NOMO-1 treated with dmso at 0.1 percent for 144 hours (cell line): ENCODE measurements at regions not wholly inside any gene's neighbourhood (a gene's known extent, or its start where the extent isn't known, plus 50 kb on each side); places are given as distances from the start of the nearest gene placed in this dataset.
"Not testable (repeated sequence)": the region's sequence is repeated elsewhere in the genome, so short reads cannot be mapped to it uniquely, and the experiment has no call there.

Experiments used
- DNase-seq: peaks from one replicate; lab custom pipeline; 2025; ENCODE audit not compliant: unreplicated experiment; lab: John Stamatoyannopoulos, UW

DNA sequence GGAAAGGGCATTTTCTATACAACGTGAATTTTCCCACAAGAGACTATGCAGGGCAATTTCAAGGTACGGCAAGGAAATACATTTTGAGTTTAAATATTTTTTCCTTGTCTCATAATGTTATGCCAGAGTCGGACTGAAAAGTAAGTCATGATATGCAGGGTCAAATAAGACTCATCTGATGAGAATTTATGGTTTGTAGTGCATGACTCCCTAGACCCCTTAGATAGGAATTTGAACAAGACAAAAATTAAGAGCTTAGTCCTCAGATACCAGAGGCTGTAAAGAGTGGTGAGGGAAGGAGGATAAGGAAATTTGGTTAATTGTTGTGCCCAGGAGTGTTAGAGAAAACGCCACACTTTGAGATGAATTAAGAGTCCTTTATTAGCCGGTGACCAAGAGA, 616.6 kb downstream of the XPNPEP1 start:
- DNase-seq = no peak

DNA sequence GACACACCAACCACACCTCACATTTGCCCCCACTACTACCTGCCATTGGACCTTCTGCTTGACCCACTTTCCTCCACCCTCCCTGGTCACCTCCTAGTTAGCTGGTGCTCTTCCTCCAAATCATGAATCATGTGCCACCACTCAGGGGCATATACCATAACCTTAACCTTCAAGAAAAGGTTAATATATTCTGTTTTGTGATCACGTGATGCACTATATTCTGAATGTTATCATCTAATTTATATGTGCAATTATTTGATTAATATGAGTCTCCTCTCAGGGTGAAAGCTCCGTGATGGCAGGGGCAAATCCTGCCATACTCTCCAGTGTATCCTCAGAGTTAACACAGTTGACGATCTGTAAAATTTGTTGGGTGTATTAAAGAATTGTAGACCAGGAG, 635.5 kb downstream of the XPNPEP1 start:
- no peak for DNase-seq

DNA sequence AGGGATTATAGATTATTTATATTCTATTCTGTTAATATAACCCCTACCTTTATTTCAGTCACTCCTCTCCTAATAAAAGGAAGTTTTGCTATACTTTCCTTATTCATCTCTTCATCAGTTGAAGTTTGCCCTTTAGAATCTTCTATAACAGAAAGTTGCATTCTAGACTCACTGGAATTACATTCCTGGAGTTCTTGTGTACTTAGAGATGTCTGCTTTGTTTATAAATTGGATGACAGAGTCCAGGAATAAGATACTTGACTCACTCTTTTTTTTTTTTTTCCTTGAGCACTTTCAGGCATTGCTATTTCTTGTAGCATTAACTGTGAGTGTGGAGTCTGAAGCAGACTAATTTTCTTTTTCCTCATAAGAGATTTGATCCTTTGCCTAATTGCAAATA, 640.8 kb downstream of the XPNPEP1 start:
- no peak for DNase-seq

DNA sequence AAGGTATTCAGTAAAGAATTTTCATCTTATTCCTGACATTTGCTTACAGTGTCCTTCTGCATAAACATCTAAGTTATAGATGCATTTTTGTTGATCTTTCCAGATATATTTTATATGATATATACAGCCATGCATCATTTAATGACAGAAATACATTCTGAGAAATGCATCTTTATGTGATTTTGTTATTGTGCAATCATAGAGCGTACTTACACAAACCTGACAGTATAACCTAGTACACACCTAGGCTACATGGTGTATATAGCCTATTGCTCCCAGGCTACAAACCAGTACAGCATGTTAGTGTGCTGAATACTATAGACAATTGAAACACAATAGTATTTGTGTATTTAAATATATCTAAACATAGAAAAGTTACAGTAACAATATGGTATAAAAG, 642.0 kb downstream of the XPNPEP1 start:
- no peak for DNase-seq

DNA sequence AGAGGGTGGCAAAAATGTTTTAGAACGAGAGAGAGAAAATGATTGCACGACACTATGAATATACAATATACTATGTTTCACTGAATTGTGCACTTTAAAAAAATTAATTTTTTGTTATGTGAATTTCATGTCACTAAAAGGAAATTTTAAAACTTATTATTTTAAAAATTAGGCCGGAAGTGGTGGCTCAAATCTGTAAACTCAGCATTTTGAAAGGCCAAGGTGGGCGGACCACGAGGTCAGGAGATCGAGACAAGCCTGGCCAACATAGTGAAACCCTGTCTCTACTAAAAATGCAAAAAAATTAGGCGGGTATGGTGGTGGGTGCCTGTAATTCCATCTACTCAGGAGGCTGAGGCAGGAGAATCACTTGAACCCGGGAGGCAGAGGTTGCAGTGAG, 642.5 kb downstream of the XPNPEP1 start:
- DNase-seq = no peak

DNA sequence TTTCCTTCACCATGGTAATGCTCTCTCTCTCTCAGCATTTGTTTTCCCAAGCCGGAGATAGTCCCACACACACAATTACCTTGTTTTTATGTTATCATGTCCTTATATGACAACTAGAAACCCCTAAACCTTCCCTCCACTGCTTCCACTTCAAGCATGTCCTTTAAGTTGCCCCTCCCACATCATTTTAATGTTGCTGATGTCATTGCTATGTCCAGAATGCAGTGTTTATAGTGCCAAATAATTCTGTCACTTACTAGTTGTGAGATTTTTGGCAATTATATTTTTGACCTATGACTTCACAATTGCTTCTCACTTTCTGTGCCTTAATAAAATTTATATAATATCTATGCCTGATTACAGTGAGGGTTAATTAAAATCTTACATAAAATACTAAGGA, 645.9 kb downstream of the XPNPEP1 start:
- no peak for DNase-seq

DNA sequence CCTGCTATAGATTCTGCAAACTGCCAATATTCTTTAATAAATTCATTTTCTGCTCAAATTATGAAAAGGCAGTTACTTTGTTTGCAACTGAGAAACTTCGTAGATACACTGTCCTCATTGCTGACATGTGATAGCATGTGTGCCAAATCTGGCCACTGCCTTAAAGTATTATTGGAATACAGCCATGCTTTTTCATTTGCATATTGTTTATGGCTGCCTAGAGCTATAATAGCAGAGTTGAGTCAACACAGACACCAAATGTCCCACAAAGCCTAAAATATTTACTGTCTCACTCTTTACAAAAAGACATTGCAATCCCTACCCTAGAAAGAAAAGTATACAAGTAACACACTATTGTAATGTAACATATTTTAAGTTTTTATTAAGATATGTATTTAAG, 647.4 kb downstream of the XPNPEP1 start:
- no peak for DNase-seq

DNA sequence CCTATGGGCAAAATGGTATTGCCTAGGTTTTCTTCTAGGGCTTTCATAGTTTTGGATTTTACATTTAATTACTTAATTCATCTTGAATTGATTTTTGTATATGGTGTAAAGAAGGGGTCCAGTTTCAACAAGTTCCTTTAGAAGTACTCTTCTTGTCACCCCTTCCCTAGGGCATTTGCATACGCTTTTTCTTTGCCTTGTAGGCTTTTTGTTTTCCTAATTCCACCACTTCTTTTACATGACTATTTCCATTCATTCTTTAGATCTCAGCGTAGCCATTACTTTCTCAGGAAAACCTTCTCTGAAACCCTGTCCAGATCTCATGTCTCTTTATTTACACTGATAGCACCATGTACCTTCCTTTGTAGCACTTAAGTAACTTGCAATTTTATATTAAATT, 648.6 kb downstream of the XPNPEP1 start:
- DNase-seq = no peak

DNA sequence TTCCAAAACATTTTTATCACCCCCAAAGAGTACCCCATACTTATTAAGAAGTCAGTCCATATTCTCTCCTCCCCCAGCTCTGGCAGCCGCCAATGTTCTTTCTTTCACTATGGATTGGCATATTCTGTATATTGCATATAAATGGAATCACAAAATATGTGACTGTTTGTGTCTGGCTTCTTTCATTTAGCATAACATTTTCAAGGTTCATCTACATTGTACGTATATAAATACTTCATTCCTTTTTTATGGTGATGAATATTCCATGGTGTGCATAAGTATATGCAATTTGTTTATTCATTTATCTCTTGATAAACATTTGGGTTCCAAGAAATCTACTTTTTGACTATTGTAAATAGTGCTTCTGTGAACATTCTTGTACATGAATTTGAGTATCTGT, 653.1 kb downstream of the XPNPEP1 start:
- DNase-seq = no peak

DNA sequence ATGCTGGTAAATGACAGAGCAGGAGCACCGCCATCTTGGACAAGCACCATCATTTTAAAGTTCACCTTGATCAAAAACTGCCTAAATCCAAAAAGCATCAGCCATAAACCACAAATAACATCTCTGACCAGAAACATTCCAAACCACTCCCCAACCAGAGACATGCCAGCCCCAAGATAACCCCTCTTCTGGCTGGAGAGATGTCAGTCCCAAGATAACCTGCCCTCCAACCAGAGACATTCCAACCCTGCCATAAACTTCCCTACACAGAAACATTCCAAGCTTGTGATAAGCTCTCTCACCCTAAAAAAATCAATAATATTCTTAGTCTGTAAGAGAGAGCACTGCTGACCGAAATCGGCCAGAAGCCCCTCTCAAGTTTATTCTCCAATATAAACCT, 659.3 kb downstream of the XPNPEP1 start:
- DNase-seq = no peak

DNA sequence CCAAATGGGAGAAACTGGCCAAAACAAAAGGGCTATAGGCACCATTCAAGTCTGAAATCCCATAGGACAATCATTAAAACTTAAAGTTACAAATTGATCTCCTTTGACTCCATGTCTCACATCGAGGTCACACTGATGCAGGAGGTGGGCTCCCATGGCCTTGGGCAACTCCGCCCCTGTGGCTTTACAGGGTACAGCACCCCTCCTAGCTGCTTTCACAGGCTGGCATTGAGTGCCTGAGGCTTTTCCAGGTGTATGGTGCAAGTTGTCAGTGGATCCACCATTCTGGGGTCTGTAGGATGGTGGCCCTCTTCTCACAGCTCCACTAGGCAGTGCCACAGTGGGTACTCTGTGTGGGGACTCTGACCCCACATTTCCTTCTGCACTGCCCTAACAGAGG, 662.1 kb downstream of the XPNPEP1 start:
- DNase-seq = no peak

DNA sequence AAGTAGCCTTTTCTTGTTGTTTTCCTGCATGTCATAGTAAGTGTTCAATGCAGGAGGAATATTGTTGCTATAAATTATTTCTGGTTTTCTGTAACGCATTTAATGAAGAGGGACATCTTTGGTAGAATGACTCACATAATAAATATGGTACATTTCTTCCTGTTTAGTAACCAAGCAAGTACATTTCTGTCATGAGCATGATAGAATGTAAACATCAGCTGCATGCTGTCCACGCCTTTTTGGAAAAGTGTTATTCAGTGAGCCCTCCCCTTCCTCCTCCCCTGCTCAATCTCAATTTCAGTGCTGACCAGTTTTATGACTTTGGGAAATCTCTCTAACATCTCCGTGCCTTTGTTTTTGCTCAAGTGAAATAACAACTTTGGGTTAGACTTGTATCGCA, 664.0 kb downstream of the XPNPEP1 start:
- no peak for DNase-seq

DNA sequence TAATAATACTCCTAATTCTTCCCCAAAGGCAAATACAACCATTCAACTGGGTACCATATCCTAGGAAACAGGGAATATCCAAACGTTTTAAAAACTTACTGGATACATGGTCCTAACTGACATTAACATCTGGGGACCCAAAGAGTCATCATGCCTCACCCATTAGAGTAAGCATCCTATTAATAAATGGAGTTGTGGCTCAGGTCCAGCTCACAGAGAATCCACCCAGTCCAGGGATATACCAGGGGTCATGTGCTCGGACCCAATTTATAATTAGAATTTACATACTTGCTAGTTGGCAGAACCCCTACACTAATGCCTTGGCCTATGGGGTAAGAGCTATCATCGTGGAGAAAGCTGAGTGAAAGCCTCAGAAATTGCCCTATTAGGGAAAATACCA, 670.0 kb downstream of the XPNPEP1 start:
- no peak for DNase-seq

DNA sequence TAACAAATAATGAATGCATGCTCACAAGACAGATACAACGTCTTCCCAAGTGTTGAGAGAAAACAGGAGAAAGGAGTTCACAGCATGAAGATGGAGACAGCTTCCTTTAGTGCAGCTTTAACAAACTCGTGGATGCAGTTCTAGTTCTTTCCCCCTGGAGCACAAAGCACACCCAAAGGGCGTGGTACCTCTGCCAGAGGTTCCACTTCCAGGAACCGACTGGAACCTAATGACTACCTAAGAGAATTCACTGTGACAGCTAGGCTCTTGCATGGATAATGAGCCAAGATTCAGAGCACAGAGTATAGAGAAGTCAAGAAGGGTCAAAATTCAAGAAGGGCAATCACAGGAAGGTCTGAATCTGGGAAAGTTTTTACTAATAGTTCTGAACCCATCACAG, 673.2 kb downstream of the XPNPEP1 start:
- DNase-seq = no peak

DNA sequence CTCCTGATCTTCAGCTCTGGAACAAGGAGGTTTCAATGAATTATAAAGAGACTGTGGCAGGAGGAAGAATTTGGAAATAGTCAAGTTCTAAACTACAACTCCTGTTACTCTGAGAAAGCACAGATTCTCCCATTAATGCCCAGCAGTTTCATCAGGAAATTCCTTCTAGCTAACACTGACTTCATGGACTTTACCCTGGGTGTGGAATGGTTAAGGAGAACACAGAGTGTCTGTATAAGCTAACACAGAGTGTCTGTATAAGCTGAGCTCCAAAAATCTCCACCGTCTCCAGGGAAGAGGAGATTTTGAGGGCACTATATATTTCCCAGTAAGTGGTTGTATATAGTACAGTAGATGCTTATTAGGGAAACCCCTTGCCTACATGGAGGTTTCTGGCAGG, 675.5 kb downstream of the XPNPEP1 start:
- DNase-seq = no peak

DNA sequence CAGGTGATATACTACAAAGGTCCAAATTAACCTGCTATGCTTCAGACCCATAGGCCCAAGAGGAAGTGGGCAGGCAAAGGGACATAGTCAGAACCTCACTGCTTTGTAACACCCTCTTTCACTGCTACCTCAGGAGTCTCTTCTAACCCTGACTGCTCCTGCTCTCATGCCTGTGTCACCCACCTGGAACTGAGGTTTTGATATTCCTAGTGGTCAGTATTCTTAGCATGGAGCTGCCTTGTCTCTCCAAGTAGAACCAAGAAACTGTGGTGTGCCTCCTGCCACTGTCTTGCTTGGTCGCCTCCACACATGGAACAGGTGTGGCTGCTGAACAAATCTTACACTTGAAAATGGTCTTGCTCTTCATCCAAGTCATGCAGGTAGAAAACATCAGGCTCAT, 677.5 kb downstream of the XPNPEP1 start:
- DNase-seq = no peak

DNA sequence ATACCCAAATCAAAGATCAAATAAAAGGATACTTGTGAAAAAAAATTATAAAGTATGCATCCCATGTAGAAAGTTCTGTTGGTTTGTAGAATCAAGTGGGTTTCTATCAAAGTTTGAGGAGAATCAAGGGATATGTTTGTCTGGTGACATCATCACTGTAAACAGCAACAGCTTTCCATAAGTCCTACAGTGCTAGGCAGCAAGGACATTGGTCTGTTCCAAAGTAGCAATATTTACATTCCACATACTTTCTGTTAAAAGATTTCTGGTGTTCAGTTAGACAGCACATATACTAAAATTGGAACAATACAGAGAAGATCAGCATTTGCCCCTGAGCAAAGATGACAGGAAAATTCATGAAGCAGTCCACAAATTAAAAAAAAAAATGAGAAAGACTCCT, 683.9 kb downstream of the XPNPEP1 start:
- no peak for DNase-seq

DNA sequence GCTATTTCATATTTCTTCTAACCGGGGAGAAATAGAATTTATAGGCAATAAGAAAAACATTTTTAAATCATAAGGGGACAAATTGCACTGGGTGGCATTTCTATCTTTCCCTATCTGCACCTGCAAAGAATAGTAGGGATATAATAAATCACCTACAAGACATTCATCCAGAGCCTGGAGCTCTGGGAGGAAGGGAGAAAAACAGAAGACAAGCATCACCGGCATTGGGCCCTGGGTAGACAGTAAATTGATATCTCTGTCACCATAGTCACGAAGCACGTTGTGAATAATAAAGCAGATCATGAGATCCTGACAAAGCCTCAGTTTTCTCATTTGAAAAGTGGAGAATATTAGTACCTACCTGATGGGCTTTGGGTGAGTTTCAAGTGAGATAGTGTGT, 685.6 kb downstream of the XPNPEP1 start:
- DNase-seq = no peak

DNA sequence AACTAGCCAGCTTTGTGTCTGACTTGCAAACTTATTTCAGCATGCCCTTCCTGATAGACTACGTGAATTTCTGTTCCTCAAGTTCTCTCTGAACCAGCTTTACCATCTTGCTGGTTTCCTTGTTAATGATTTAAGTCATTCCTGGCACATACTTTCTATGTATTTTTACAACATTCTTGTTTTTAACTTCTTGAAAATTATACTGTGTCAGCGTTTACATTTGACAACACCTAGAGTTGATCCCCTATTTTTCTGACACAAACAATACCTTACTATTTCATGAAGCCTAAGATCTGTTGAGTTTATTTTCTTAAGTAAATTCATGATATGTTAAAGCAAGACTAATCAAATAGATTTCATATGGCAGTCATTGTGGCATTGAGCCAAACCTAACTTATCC, 686.3 kb downstream of the XPNPEP1 start:
- no peak for DNase-seq

DNA sequence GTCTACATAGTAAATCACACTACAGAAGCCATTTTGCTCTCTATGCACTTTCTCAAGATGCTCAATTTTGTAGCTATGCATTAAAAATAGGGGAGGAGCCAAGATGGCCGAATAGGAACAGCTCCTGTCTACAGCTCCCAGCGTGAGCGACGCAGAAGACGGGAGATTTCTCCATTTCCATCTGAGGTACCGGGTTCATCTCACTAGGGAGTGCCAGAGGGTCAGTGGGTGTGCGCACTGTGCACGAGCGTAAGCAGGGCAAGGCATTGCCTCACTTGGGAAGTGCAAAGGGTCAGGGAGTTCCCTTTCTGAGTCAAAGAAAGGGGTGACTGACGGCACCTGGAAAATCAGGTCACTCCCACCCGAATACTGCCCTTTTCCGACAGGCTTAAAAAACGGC, 699.8 kb downstream of the XPNPEP1 start:
- not testable (repeated sequence) for DNase-seq

DNA sequence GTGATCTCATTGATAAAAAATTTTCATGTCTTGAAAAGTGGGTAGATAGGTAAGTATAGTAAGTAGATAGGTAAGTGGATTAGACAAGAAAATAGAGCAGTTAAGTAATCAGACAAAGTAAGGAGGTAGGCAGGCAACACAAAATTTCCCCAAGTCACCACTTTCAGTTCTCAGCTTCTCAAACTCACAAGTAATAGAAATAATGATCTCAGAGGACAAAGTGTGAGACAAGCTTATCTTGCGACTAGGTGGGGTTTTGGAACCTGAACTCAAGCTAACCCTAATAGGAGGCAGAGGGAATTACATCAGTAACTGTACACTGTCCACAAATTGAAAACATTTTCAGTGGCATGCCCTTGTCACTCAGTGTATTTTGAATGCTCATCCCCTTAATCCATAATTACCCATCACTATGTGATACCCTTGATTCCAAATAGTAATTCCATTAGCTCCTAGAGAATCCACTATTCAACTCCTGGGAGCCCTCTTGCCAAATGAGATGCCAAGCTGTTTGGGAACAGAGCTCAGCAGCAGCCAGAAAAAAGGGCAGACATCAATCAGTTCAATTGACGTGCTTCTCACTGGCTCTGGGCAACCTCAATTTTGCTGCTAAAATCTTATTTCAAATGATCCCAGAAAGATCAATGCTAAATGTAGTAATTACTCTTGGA, 703.2 kb downstream of the XPNPEP1 start:
- no peak for DNase-seq

DNA sequence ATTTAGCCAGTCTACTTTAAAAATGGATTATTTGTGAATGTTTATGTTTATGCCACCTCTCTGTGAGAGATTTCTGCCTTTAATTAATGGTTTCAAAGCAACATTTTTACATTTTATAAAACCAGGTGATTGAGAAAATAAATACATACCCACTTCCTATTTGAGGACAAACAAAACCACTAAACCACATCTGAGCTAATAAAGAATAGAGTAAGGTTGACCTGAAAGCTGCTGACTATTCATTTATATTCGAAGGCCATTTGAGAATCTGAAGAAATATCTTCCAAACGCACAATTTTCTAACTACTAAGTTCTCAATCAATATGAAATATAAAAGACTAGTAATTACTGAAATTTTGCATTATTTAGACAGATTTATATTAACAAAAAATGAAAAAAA, 705.1 kb downstream of the XPNPEP1 start:
- no peak for DNase-seq

DNA sequence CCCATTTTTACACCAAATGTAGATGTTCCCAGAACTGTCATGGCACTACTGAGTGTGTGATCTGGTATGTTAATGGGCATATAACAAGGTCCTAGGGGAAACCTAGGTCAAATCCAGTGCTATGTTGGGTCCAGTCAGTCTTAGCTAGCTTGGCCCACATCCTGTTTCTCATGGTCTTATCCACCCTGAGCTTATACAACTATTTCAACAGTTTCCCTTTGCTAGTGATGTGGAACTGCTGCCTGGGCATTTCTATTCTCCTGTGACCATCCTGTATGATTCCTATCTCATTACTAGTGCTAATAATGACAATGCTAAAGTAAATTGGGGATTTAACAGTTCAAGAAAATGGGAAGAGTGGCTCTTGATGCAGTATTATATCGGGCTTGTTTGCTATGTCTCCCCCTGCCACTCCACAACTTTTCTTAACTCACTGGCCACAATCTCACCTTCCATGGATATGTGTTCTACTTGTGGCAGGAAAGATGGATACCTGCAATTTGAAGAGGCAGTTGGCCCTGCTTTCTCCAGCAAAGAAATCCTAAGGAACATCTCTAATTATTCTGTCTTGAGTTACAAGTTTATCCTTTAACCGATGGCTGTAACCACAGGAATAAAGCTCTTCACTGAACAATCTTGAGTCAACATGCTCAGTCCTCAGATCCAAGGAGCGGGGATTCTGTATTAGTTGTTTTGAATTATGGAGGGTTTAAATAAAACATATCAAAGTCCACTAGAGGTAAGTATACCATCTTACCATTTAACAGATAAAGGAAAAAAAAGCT, 707.8 kb downstream of the XPNPEP1 start:
- no peak for DNase-seq
